ENCODE measurements at regions not wholly inside any gene's neighbourhood (a gene's known extent, or its start where the extent isn't known, plus 50 kb on each side); places are given as distances from the start of the nearest gene placed in this dataset.
A peak's percentile ranks its signal among the peaks of the same experiment; 100 is the strongest.
"Not testable (repeated sequence)": the region's sequence is repeated elsewhere in the genome, so short reads cannot be mapped to it uniquely, and the experiment has no call there.

GRCh38 chr10:31133251-31133791 is 101.7 kb upstream of the ZNF438 start:
- no peak for DNase-seq
- no peaks in the 10 kb centered on the region for H3K36me3 Mint-ChIP-seq
- H3K4me3 Mint-ChIP-seq: peak overlapping the region; percentile 32
- peak overlapping the region; percentile 72 for H3K27ac Mint-ChIP-seq
- no peaks in the 10 kb centered on the region for H3K27me3 Mint-ChIP-seq
- H3K4me1 Mint-ChIP-seq: peaks cover 35% of the 10 kb centered on the region
- no peaks in the 10 kb centered on the region for H3K9me3 Mint-ChIP-seq

- Mint-ChIP-seq H3K9me3 (no peaks in the 10 kb centered on the region), H3K4me3 (peak overlapping the region; percentile 66), H3K27ac (peak overlapping the region; percentile 92), H3K4me1 (peaks cover 35% of the 10 kb centered on the region), H3K27me3 (no peaks in the 10 kb centered on the region), H3K36me3 (no peaks in the 10 kb centered on the region)
- peak; percentile 47 for DNase-seq
Observed at GRCh38 chr10:31133792-31134310, 102.2 kb upstream of the ZNF438 start.

- H3K4me3 Mint-ChIP-seq: peak overlapping the region; percentile 73
Observed at GRCh38 chr10:31134311-31134952, 102.8 kb upstream of the ZNF438 start.

GRCh38 chr10:31135171-31135570 is 103.5 kb upstream of the ZNF438 start:
- Mint-ChIP-seq H3K4me3 (peak overlapping the region; percentile 73), H3K27me3 (no peaks in the 10 kb centered on the region), H3K36me3 (no peaks in the 10 kb centered on the region), H3K4me1 (peaks cover 35% of the 10 kb centered on the region), H3K27ac (peak overlapping the region; percentile 92), H3K9me3 (no peaks in the 10 kb centered on the region)
- no peak for DNase-seq

More at GRCh38 chr10:31134311-31134952, 102.8 kb upstream of the ZNF438 start:
- peak; percentile 24 for DNase-seq
- Mint-ChIP-seq H3K36me3 (no peaks in the 10 kb centered on the region), H3K9me3 (no peaks in the 10 kb centered on the region), H3K27ac (peak overlapping the region; percentile 92), H3K27me3 (no peaks in the 10 kb centered on the region), H3K4me1 (peaks cover 35% of the 10 kb centered on the region)

- H3K4me1 Mint-ChIP-seq: peaks cover 35% of the 10 kb centered on the region
- DNase-seq, H3K27me3 Mint-ChIP-seq, H3K27ac Mint-ChIP-seq, H3K36me3 Mint-ChIP-seq, H3K9me3 Mint-ChIP-seq, H3K4me3 Mint-ChIP-seq: not testable (repeated sequence)
Observed at GRCh38 chr10:31135791-31136190, 104.1 kb upstream of the ZNF438 start.

GRCh38 chr10:31136386-31136785 is 104.7 kb upstream of the ZNF438 start:
- peaks cover 35% of the 10 kb centered on the region for H3K4me1 Mint-ChIP-seq
- no peak overlapping the region for H3K4me3 Mint-ChIP-seq
- no peak for DNase-seq
- no peaks in the 10 kb centered on the region for H3K9me3 Mint-ChIP-seq
- H3K27ac Mint-ChIP-seq: peak overlapping the region; percentile 59
- no peaks in the 10 kb centered on the region for H3K36me3 Mint-ChIP-seq
- H3K27me3 Mint-ChIP-seq: no peaks in the 10 kb centered on the region

- Mint-ChIP-seq H3K4me3 (no peak overlapping the region), H3K27ac (peak overlapping the region; percentile 55)
- DNase-seq: no peak
Observed at GRCh38 chr10:31136930-31137885, 105.5 kb upstream of the ZNF438 start.

GRCh38 chr10:31138026-31138553 is 106.4 kb upstream of the ZNF438 start:
- H3K27me3 Mint-ChIP-seq: no peaks in the 10 kb centered on the region
- no peak overlapping the region for H3K4me3 Mint-ChIP-seq
- no peaks in the 10 kb centered on the region for H3K36me3 Mint-ChIP-seq
- H3K4me1 Mint-ChIP-seq: peaks cover 31% of the 10 kb centered on the region
- DNase-seq: no peak
- H3K27ac Mint-ChIP-seq: no peak overlapping the region
- no peaks in the 10 kb centered on the region for H3K9me3 Mint-ChIP-seq

More at GRCh38 chr10:31136930-31137885, 105.5 kb upstream of the ZNF438 start:
- peaks cover 35% of the 10 kb centered on the region for H3K4me1 Mint-ChIP-seq
- no peaks in the 10 kb centered on the region for H3K36me3 Mint-ChIP-seq
- H3K9me3 Mint-ChIP-seq: no peaks in the 10 kb centered on the region
- no peaks in the 10 kb centered on the region for H3K27me3 Mint-ChIP-seq

GRCh38 chr10:31139497-31139896 is 107.8 kb upstream of the ZNF438 start:
- DNase-seq: no peak
- no peak overlapping the region for H3K4me3 Mint-ChIP-seq
- H3K27ac Mint-ChIP-seq: no peak overlapping the region
- no peaks in the 10 kb centered on the region for H3K36me3 Mint-ChIP-seq
- no peaks in the 10 kb centered on the region for H3K9me3 Mint-ChIP-seq
- H3K4me1 Mint-ChIP-seq: peaks cover 26% of the 10 kb centered on the region
- H3K27me3 Mint-ChIP-seq: no peaks in the 10 kb centered on the region

GRCh38 chr10:31140716-31141115 is 109.1 kb upstream of the ZNF438 start:
- no peak overlapping the region for H3K4me3 Mint-ChIP-seq
- H3K27me3 Mint-ChIP-seq: no peaks in the 10 kb centered on the region
- H3K27ac Mint-ChIP-seq: no peak overlapping the region
- no peaks in the 10 kb centered on the region for H3K36me3 Mint-ChIP-seq
- DNase-seq: no peak
- H3K9me3 Mint-ChIP-seq: no peaks in the 10 kb centered on the region
- peaks cover 19% of the 10 kb centered on the region for H3K4me1 Mint-ChIP-seq

- peaks cover 19% of the 10 kb centered on the region for H3K4me1 Mint-ChIP-seq
- no peaks in the 10 kb centered on the region for H3K36me3 Mint-ChIP-seq
- H3K4me3 Mint-ChIP-seq: no peak overlapping the region
- H3K27ac Mint-ChIP-seq: no peak overlapping the region
- H3K27me3 Mint-ChIP-seq: peaks cover under 1% of the 10 kb centered on the region
- no peak for DNase-seq
- H3K9me3 Mint-ChIP-seq: no peaks in the 10 kb centered on the region
Observed at GRCh38 chr10:31142026-31142425, 110.4 kb upstream of the ZNF438 start.

GRCh38 chr10:31143331-31143935 is 111.8 kb upstream of the ZNF438 start:
- H3K9me3 Mint-ChIP-seq: no peaks in the 10 kb centered on the region
- peaks cover 3% of the 10 kb centered on the region for H3K27me3 Mint-ChIP-seq
- H3K27ac Mint-ChIP-seq: no peak overlapping the region
- DNase-seq: no peak
- no peaks in the 10 kb centered on the region for H3K36me3 Mint-ChIP-seq
- no peak overlapping the region for H3K4me3 Mint-ChIP-seq
- peaks cover 20% of the 10 kb centered on the region for H3K4me1 Mint-ChIP-seq

- Mint-ChIP-seq H3K4me1 (peaks cover 20% of the 10 kb centered on the region), H3K4me3 (peak overlapping the region; percentile 61), H3K36me3 (no peaks in the 10 kb centered on the region), H3K9me3 (no peaks in the 10 kb centered on the region), H3K27me3 (peaks cover 3% of the 10 kb centered on the region), H3K27ac (no peak overlapping the region)
- DNase-seq: no peak
Observed at GRCh38 chr10:31145986-31146385, 114.3 kb upstream of the ZNF438 start.

GRCh38 chr10:31146491-31147209 is 115.0 kb upstream of the ZNF438 start:
- Mint-ChIP-seq H3K9me3 (no peaks in the 10 kb centered on the region), H3K4me1 (peaks cover 20% of the 10 kb centered on the region), H3K27ac (peak overlapping the region; percentile 48), H3K27me3 (peaks cover 3% of the 10 kb centered on the region), H3K36me3 (no peaks in the 10 kb centered on the region), H3K4me3 (peak overlapping the region; percentile 61)
- peak; percentile 36 for DNase-seq
